Pancreas (tissue), 10 donors: ENCODE measurements at regions not wholly inside any gene's neighbourhood (a gene's known extent, or its start where the extent isn't known, plus 50 kb on each side); places are given as distances from the start of the nearest gene placed in this dataset.

Source experiments
- ATAC-seq, 4 donors: fragments of 200-7000 bp; cut with Tn5 transposase; one replicate each; pipeline versions ENCODE4 v1.8.0 to v1.9.1; 2020; ENCODE audit warnings: mild to moderate bottlenecking in 4 of 4, moderate library complexity in 4 of 4
- DNase-seq, 6 donors: peaks; one replicate each; pipeline ENCODE4 v3.0.0-alpha.2; 2020
- FAIRE-seq: peaks from 2 replicates; lab custom pipeline; 2012; peaks lifted over from hg19 to GRCh38; lab: Jason Lieb, UNC
- H3K27ac ChIP-seq, 4 donors: fragments of 200-600 bp; sonication (generic); 1 replicate in 3 of 4; 2 replicates in 1 of 4; pipeline versions ENCODE4 v1.5.0 to v1.8.0; 2020
- H3K27me3 ChIP-seq, 4 donors: fragments of 200-600 bp; one replicate each; pipeline ENCODE4 v1.8.0; 2021
- H3K36me3 ChIP-seq, 3 donors: fragments of 200-600 bp; sonication (generic) in 1 of 3; one replicate each; pipeline versions ENCODE4 v1.5.0 to v1.8.0; 2020 to 2021
- H3K4me1 ChIP-seq, 3 donors: fragments of 200-600 bp; one replicate each; pipeline ENCODE4 v1.8.0; 2021
- H3K4me3 ChIP-seq, 4 donors: fragments of 200-600 bp; sonication (generic) in 2 of 4; one replicate each; pipeline versions ENCODE4 v1.5.0 to v1.8.0; 2020 to 2021
- H3K9me3 ChIP-seq, 4 donors: fragments of 200-600 bp; one replicate each; pipeline ENCODE4 v1.8.0; 2021
- WGBS, 2 donors: extraction: QIAGEN DNeasy Blood & Tissue Kit; methylation state at CpG; one replicate each; pipeline ENCODE4 v1.1.7; 2013; 5-methylcytosine and 5-hydroxymethylcytosine counted together
- intact Hi-C, 3 donors: fragments of 100-400 bp; cut with DNase I; formaldehyde crosslinking; loops; one replicate each; pipeline versions ENCODE4 v1.11.1 to v1.14.2; 2022
- TF ChIP-seq, protein P1 (sequence below), 4 donors: fragments of 200-600 bp; sonication (generic) in 3 of 4; IDR thresholded peaks; one replicate each; pipeline versions ENCODE4 v1.5.0 to v1.8.0; 2021; ENCODE audit warnings: antibody characterized with exemption in 4 of 4
- donor health status: healthy with polysubstance abuse.
- donor health status: DM: no; HTN: no; CAD: no; lungs with moderate emphysema.
- donor health status: DM: no; HTN: no; CAD: no.
- donor health status: control.
- donor health status: control.
- donor health status: Bipolar disorder and iron deficiency.
- donor health status: DM: yes; HTN: yes; CAD: no.
- donor health status: DM: no; HTN: no; CAD: no.
- donor health status: DM: no; HTN: no; CAD: no.
- donor health status: DM: yes; HTN: yes; CAD: no.

GRCh38 chr9:105176194-105176593 lies 68.3 kb upstream of the SLC44A1 start:
- no peak overlapping the region for H3K4me3 ChIP-seq
- DNase-seq = no peak
- no peaks in the 10 kb centered on the region for H3K9me3 ChIP-seq
- H3K36me3 ChIP-seq = no peaks in the 10 kb centered on the region
- TF ChIP-seq, protein P1, sequence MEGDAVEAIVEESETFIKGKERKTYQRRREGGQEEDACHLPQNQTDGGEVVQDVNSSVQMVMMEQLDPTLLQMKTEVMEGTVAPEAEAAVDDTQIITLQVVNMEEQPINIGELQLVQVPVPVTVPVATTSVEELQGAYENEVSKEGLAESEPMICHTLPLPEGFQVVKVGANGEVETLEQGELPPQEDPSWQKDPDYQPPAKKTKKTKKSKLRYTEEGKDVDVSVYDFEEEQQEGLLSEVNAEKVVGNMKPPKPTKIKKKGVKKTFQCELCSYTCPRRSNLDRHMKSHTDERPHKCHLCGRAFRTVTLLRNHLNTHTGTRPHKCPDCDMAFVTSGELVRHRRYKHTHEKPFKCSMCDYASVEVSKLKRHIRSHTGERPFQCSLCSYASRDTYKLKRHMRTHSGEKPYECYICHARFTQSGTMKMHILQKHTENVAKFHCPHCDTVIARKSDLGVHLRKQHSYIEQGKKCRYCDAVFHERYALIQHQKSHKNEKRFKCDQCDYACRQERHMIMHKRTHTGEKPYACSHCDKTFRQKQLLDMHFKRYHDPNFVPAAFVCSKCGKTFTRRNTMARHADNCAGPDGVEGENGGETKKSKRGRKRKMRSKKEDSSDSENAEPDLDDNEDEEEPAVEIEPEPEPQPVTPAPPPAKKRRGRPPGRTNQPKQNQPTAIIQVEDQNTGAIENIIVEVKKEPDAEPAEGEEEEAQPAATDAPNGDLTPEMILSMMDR (IDR thresholded peaks at IDR 0.05) = no peak
- ATAC-seq = no peak
- no peaks in the 10 kb centered on the region for H3K4me1 ChIP-seq
- intact Hi-C loops = no loop called here
- H3K27ac ChIP-seq = no peak overlapping the region
- WGBS, 2 donors = 95 to 97% methylated on average over 2 to 3 of the region's 3 CpGs
- FAIRE-seq = no peak
- H3K27me3 ChIP-seq = no peaks in the 10 kb centered on the region

DNA sequence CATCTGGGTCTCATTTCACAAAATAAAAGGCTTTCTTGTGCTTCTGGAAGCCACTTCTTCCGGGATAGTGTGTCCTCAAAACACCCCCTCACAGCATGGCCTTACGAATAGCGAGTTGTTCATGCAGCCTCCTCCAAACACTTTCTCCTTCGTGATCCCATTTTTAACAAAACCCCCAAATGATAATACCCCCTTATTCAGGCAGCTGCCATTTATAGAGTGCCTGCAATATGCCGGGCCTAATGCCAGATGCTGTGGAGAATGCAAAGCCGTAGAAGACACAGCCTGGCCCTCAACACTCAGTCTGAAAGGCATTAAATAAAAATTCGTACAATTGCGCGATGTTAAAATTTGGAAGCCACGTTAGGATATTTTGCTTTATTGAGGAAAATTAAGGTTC lies 66.4 kb upstream of the SLC44A1 start:
- Histone ChIP-seq H3K36me3 (no peaks in the 10 kb centered on the region), H3K27ac (no peak overlapping the region), H3K4me3 (no peak overlapping the region), H3K4me1 (no peaks in the 10 kb centered on the region), H3K9me3 (no peaks in the 10 kb centered on the region), H3K27me3 (no peaks in the 10 kb centered on the region)
- DNase-seq (no peak), ATAC-seq (no peak), FAIRE-seq (no peak)
- intact Hi-C loops = no loop called here
- TF ChIP-seq, protein P1 (IDR thresholded peaks at IDR 0.05) = no peak
- 76 to 87% methylated on average over 10 of the region's 10 CpGs for WGBS, 2 donors

GRCh38 chr9:105187781-105188180 lies 56.7 kb upstream of the SLC44A1 start:
- TF ChIP-seq, protein P1 (IDR thresholded peaks at IDR 0.05) = no peak
- H3K36me3 ChIP-seq = no peaks in the 10 kb centered on the region
- FAIRE-seq (no peak), DNase-seq (no peak), ATAC-seq (peak in 2 of 4 donors; percentile 38 to 61)
- no peak overlapping the region for H3K4me3 ChIP-seq
- H3K27ac ChIP-seq = no peak overlapping the region
- no peaks in the 10 kb centered on the region for H3K4me1 ChIP-seq
- WGBS, 2 donors = 75 to 90% methylated on average over 1 of the region's 1 CpG
- no peaks in the 10 kb centered on the region for H3K9me3 ChIP-seq
- no peaks in the 10 kb centered on the region for H3K27me3 ChIP-seq
- intact Hi-C loops = no loop called here

GRCh38 chr9:105188746-105189145 lies 55.7 kb upstream of the SLC44A1 start:
- WGBS, 2 donors = 94 to 96% methylated on average over 1 of the region's 1 CpG
- H3K4me3 ChIP-seq = no peak overlapping the region
- TF ChIP-seq, protein P1 (IDR thresholded peaks at IDR 0.05) = no peak
- FAIRE-seq = no peak
- H3K36me3 ChIP-seq = no peaks in the 10 kb centered on the region
- no peak for DNase-seq
- no peaks in the 10 kb centered on the region for H3K27me3 ChIP-seq
- no peaks in the 10 kb centered on the region for H3K9me3 ChIP-seq
- ATAC-seq = no peak
- no peaks in the 10 kb centered on the region for H3K4me1 ChIP-seq
- no peak overlapping the region for H3K27ac ChIP-seq
- intact Hi-C loops = no loop called here

DNA sequence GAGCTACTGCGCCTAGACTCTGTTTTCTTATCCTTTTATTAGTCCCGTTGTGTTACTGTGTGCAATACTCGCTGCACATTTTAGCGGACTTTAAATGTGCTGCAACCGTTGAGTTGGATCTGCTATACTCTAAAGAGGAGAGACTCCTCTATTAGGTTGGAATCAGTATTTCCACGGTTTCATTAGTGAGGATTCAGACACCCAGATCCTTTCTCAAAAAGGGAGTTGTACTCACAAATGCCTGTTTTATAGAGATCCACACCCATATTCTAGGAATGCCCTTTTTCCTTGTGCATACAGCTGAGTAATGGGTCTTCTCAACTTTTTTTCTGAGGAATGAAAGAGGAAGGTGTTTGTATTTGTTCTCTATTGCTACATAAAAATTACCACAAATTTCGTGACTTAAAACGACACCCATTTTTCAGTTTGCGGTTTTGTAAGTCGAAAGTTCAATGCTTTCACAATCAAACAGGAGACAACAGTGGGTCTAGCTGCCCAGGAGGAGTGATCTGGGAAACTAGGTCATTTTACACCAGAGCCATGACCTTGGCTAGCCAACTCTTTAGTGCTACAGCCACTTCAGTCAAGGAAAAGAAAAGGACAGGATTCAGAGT lies 52.8 kb upstream of the SLC44A1 start:
- no peak overlapping the region for H3K4me3 ChIP-seq
- ATAC-seq (peak in 2 of 4 donors; percentile 52 to 54), FAIRE-seq (no peak), DNase-seq (no peak)
- intact Hi-C loops = no loop called here
- TF ChIP-seq, protein P1 (IDR thresholded peaks at IDR 0.05) = no peak
- no peaks in the 10 kb centered on the region for H3K36me3 ChIP-seq
- H3K27ac ChIP-seq = no peak overlapping the region
- H3K27me3 ChIP-seq = no peaks in the 10 kb centered on the region
- H3K4me1 ChIP-seq = no peaks in the 10 kb centered on the region
- 81 to 86% methylated on average over 10 of the region's 10 CpGs for WGBS, 2 donors
- no peaks in the 10 kb centered on the region for H3K9me3 ChIP-seq
